GM23338 (cell line): ENCODE measurements at regions not wholly inside any gene's neighbourhood (a gene's known extent, or its start where the extent isn't known, plus 50 kb on each side); places are given as distances from the start of the nearest gene placed in this dataset.

Experiments
- CREB1 ChIP-seq: fragments of 250-450 bp; sonication (Bioruptor Pico); IDR thresholded peaks from 2 replicates; pipeline ENCODE4 v1.5.0; 2020; ENCODE audit warnings: low read depth, mild to moderate bottlenecking, moderate library complexity
- CTCF ChIP-seq, 2 experiments: fragments of 200-600 bp in 1 of 2; sonication (generic) in 1 of 2; conservative IDR thresholded peaks; 2 replicates each; pipeline versions ENCODE4 v1.5.1 to v1.6.1; 2016 to 2017; ENCODE audit warnings: antibody characterized with exemption in 2 of 2, low read depth in 2 of 2, mild to moderate bottlenecking in 2 of 2, moderate library complexity in 1 of 2
- ETS1 ChIP-seq: IDR thresholded peaks from 2 replicates; pipeline ENCODE4 v1.6.1; 2016; ENCODE audit warnings: antibody characterized with exemption
- EZH2 ChIP-seq: fragments of 200-600 bp; sonication (generic); IDR thresholded peaks from one replicate; pipeline ENCODE4 v1.8.0; 2017; ENCODE audit warnings: antibody characterized with exemption, mild to moderate bottlenecking, low read depth; ENCODE audit not compliant: unreplicated experiment
- EZH2phosphoT487 ChIP-seq: fragments of 200-600 bp; sonication (generic); IDR thresholded peaks from one replicate; pipeline ENCODE4 v1.8.1; 2018; ENCODE audit warnings: antibody characterized with exemption; ENCODE audit not compliant: unreplicated experiment
- JUNB ChIP-seq: IDR thresholded peaks from one replicate; pipeline ENCODE4 v1.6.1; 2016; ENCODE audit warnings: antibody characterized with exemption; ENCODE audit not compliant: unreplicated experiment
- NANOG ChIP-seq: IDR thresholded peaks from 2 replicates; pipeline ENCODE4 v1.6.1; 2016; ENCODE audit warnings: antibody characterized with exemption, borderline replicate concordance
- POLR2AphosphoS5 ChIP-seq: IDR thresholded peaks from 2 replicates; pipeline ENCODE4 v1.6.1; 2016; ENCODE audit warnings: antibody characterized with exemption, low read depth
- STAT1 ChIP-seq: IDR thresholded peaks from one replicate; pipeline ENCODE4 v1.6.1; 2016; ENCODE audit warnings: antibody characterized with exemption; ENCODE audit not compliant: unreplicated experiment
- ZNF114 ChIP-seq: fragments of 250-450 bp; sonication (Bioruptor Pico); IDR thresholded peaks from 2 replicates; pipeline ENCODE4 v1.5.0; 2020; ENCODE audit warnings: mild to moderate bottlenecking, moderate library complexity
- ZNF331 ChIP-seq: fragments of 250-450 bp; sonication (Bioruptor Pico); IDR thresholded peaks from 2 replicates; pipeline ENCODE4 v1.5.0; 2020; ENCODE audit warnings: low read depth, mild to moderate bottlenecking, moderate library complexity
- ZNF462 ChIP-seq: fragments of 250-450 bp; sonication (Bioruptor Pico); IDR thresholded peaks from 2 replicates; pipeline ENCODE4 v1.5.0; 2020; ENCODE audit warnings: mild to moderate bottlenecking, moderate library complexity

GRCh38 chr6:22838345-22838744, 269.0 kb downstream of the HDGFL1 start (continued):
- no peak for TF ChIP-seq ZNF462 (CRISPR knock-in tag)
- no peak for TF ChIP-seq CTCF (conservative IDR thresholded peaks at IDR 0.05; ENCODE audit: low read depth in 2 of 2)
- no peak for TF ChIP-seq EZH2
- TF ChIP-seq POLR2AphosphoS5, result no peak
- no peak for TF ChIP-seq EZH2phosphoT487
- no peak for TF ChIP-seq NANOG
- TF ChIP-seq ZNF114, result no peak
- TF ChIP-seq ZNF331 (CRISPR knock-in tag), result no peak
- no peak for TF ChIP-seq JUNB
- no peak for TF ChIP-seq CREB1 (CRISPR knock-in tag)
- TF ChIP-seq ETS1, result no peak
- no peak for TF ChIP-seq STAT1
